Activated gamma-delta T cell treated with anti-CD3 and anti-CD28 coated beads, Interleukin-2, amount 50 U/mL, for 16 hours (primary cell): ENCODE measurements at regions not wholly inside any gene's neighbourhood (a gene's known extent, or its start where the extent isn't known, plus 50 kb on each side); places are given as distances from the start of the nearest gene placed in this dataset.
"Not testable (repeated sequence)": the region's sequence is repeated elsewhere in the genome, so short reads cannot be mapped to it uniquely, and the experiment has no call there.

Experiments
- DNase-seq: peaks from one replicate; pipeline ENCODE4 v3.0.0-alpha.2; 2020; ENCODE audit warnings: low read depth

- no peak for DNase-seq
These were observed 929.0 kb downstream of the SLITRK6 start for GRCh38 chr13:84870190-84870589.

- DNase-seq = no peak
These were observed 932.0 kb downstream of the SLITRK6 start for GRCh38 chr13:84867246-84867645.

GRCh38 chr13:84865783-84866221 lies 933.4 kb downstream of the SLITRK6 start:
- no peak for DNase-seq

GRCh38 chr13:84864341-84864740 lies 934.9 kb downstream of the SLITRK6 start:
- no peak for DNase-seq

GRCh38 chr13:84847107-84847506 lies 952.1 kb downstream of the SLITRK6 start:
- no peak for DNase-seq

GRCh38 chr13:84845907-84846619 lies 953.2 kb downstream of the SLITRK6 start:
- DNase-seq = no peak

- DNase-seq = no peak
These were observed 954.7 kb downstream of the SLITRK6 start for GRCh38 chr13:84844473-84844872.

GRCh38 chr13:84843368-84843767 lies 955.9 kb downstream of the SLITRK6 start:
- DNase-seq = no peak

GRCh38 chr13:84834201-84834600 lies 951.9 kb upstream of the SLITRK1 start:
- no peak for DNase-seq

GRCh38 chr13:84831666-84832657 lies 949.7 kb upstream of the SLITRK1 start:
- no peak for DNase-seq

GRCh38 chr13:84823528-84823927 lies 941.3 kb upstream of the SLITRK1 start:
- no peak for DNase-seq

GRCh38 chr13:84821261-84821660 lies 939.0 kb upstream of the SLITRK1 start:
- no peak for DNase-seq

- no peak for DNase-seq
These were observed 934.4 kb upstream of the SLITRK1 start for GRCh38 chr13:84816567-84817105.

GRCh38 chr13:84812789-84813188 lies 930.5 kb upstream of the SLITRK1 start:
- DNase-seq = no peak

GRCh38 chr13:84812078-84812477 lies 929.8 kb upstream of the SLITRK1 start:
- DNase-seq = no peak

- no peak for DNase-seq
These were observed 928.5 kb upstream of the SLITRK1 start for GRCh38 chr13:84810781-84811180.

- DNase-seq = no peak
These were observed 919.8 kb upstream of the SLITRK1 start for GRCh38 chr13:84802073-84802472.

GRCh38 chr13:84784443-84785153 lies 902.3 kb upstream of the SLITRK1 start:
- DNase-seq = no peak

GRCh38 chr13:84777316-84777715 lies 895.0 kb upstream of the SLITRK1 start:
- no peak for DNase-seq

- DNase-seq = no peak
These were observed 894.3 kb upstream of the SLITRK1 start for GRCh38 chr13:84776593-84776992.

GRCh38 chr13:84775920-84776319 lies 893.6 kb upstream of the SLITRK1 start:
- DNase-seq = not testable (repeated sequence)

- no peak for DNase-seq
These were observed 891.8 kb upstream of the SLITRK1 start for GRCh38 chr13:84774111-84774510.
